Type B pancreatic cell (in vitro differentiated cells): ENCODE measurements at regions not wholly inside any gene's neighbourhood (a gene's known extent, or its start where the extent isn't known, plus 50 kb on each side); places are given as distances from the start of the nearest gene placed in this dataset.

Experiments
- DNase-seq: peaks from one replicate; pipeline ENCODE4 v3.0.0; 2021; ENCODE audit warnings: mixed read lengths; ENCODE audit not compliant: unreplicated experiment; ENCODE audit errors: extremely low spot score
- H3K27ac Mint-ChIP-seq: 2 replicates; pipeline ENCODE4 v1.8.0; 2021; ENCODE audit warnings: mild to moderate bottlenecking, mixed read lengths
- H3K27me3 Mint-ChIP-seq: 2 replicates; pipeline ENCODE4 v1.8.0; 2021; ENCODE audit warnings: mixed read lengths
- H3K36me3 Mint-ChIP-seq: 2 replicates; pipeline ENCODE4 v1.8.0; 2021; ENCODE audit warnings: mixed read lengths
- H3K4me1 Mint-ChIP-seq: one replicate; pipeline ENCODE4 v1.8.0; 2021; ENCODE audit warnings: mixed read lengths; ENCODE audit not compliant: unreplicated experiment
- H3K4me3 Mint-ChIP-seq: 2 replicates; pipeline ENCODE4 v1.8.0; 2021; ENCODE audit warnings: mild to moderate bottlenecking, mixed read lengths
- H3K9me3 Mint-ChIP-seq: 2 replicates; pipeline ENCODE4 v1.8.0; 2021; ENCODE audit warnings: mixed read lengths
- CTCF ChIP-seq: fragments of 200-600 bp; sonication (generic); conservative IDR thresholded peaks from 2 replicates; pipeline ENCODE4 v1.5.0; 2021; ENCODE audit warnings: antibody characterized with exemption, mild to moderate bottlenecking

DNA sequence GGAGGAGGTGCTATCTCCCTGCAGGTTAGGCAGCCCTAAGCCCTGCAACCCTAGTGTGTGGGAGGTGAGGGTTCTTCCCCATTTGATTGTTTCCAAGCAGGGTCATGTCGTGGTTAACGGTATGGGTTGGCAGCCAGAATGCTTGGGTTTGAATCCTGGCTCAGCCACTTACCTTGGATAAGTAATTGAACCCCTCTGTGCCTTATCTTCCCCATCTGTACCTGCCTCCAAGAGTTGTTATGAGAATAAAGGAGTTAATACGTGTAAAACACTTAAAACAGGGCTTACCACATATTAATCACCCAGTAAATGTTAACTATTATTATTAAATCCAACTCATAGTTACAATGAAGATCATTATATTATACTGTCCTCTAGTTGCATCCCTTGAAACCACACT, 52.2 kb upstream of the SPATA31E1 start:
- H3K27me3 Mint-ChIP-seq: peaks cover 4% of the 10 kb centered on the region
- DNase-seq: no peak
- H3K9me3 Mint-ChIP-seq: no peaks in the 10 kb centered on the region
- H3K36me3 Mint-ChIP-seq: no peaks in the 10 kb centered on the region
- H3K4me3 Mint-ChIP-seq: no peak overlapping the region
- no peak for TF ChIP-seq CTCF
- H3K4me1 Mint-ChIP-seq: no peaks in the 10 kb centered on the region
- no peak overlapping the region for H3K27ac Mint-ChIP-seq

GRCh38 chr9:87831159-87831558, 51.5 kb upstream of the SPATA31E1 start:
- no peak overlapping the region for H3K4me3 Mint-ChIP-seq
- no peak for TF ChIP-seq CTCF
- no peaks in the 10 kb centered on the region for H3K4me1 Mint-ChIP-seq
- H3K27me3 Mint-ChIP-seq: peaks cover 4% of the 10 kb centered on the region
- H3K9me3 Mint-ChIP-seq: no peaks in the 10 kb centered on the region
- no peak for DNase-seq
- no peaks in the 10 kb centered on the region for H3K36me3 Mint-ChIP-seq
- H3K27ac Mint-ChIP-seq: no peak overlapping the region
